Heart right ventricle (tissue), 16 donors: ENCODE measurements at regions not wholly inside any gene's neighbourhood (a gene's known extent, or its start where the extent isn't known, plus 50 kb on each side); places are given as distances from the start of the nearest gene placed in this dataset.

Experiments
- ATAC-seq, 8 donors: fragments of 200-7000 bp; cut with Tn5 transposase; one replicate each; pipeline ENCODE4 v1.9.1; 2020; ENCODE audit warnings: mild to moderate bottlenecking in 8 of 8, moderate library complexity in 8 of 8, moderate number of reproducible peaks in 1 of 8
- DNase-seq, 2 donors: peaks; one replicate each; pipeline ENCODE4 v3.0.0-alpha.2; 2020
- H3K27ac ChIP-seq, 10 donors: fragments of 200-600 bp; sonication (generic) in 2 of 10; one replicate each; pipeline versions ENCODE4 v1.5.0 to v1.8.0; 2020 to 2022; ENCODE audit warnings: mild to moderate bottlenecking in 3 of 10
- H3K27me3 ChIP-seq, 7 donors: fragments of 200-600 bp; one replicate each; pipeline ENCODE4 v1.8.0; 2021 to 2022; ENCODE audit warnings: mild to moderate bottlenecking in 2 of 7
- H3K36me3 ChIP-seq, 9 donors: fragments of 200-600 bp; sonication (generic) in 1 of 9; one replicate each; pipeline versions ENCODE4 v1.5.0 to v1.8.0; 2020 to 2022; ENCODE audit warnings: mild to moderate bottlenecking in 2 of 9
- H3K4me1 ChIP-seq, 9 donors: fragments of 200-600 bp; sonication (generic) in 1 of 9; one replicate each; pipeline versions ENCODE4 v1.5.0 to v1.8.0; 2020 to 2022; ENCODE audit warnings: mild to moderate bottlenecking in 4 of 9
- H3K4me3 ChIP-seq, 10 donors: fragments of 200-600 bp; sonication (generic) in 2 of 10; one replicate each; pipeline versions ENCODE4 v1.5.0 to v1.8.0; 2020 to 2022; ENCODE audit warnings: mild to moderate bottlenecking in 7 of 10, moderate library complexity in 2 of 10
- H3K9me3 ChIP-seq, 11 donors: fragments of 200-600 bp in 10 of 11; sonication (generic) in 2 of 11; one replicate each; pipeline versions ENCODE4 v1.5.0 to v1.8.0; 2013 to 2022; ENCODE audit warnings: mild to moderate bottlenecking in 2 of 11, control low read depth in 1 of 11, moderate library complexity in 1 of 11
- WGBS, 2 donors: extraction: QIAGEN DNeasy Blood & Tissue Kit; methylation state at CpG; one replicate each; pipeline ENCODE4 v1.1.7; 2013; ENCODE audit warnings: inconsistent platforms in 1 of 2; 5-methylcytosine and 5-hydroxymethylcytosine counted together
- intact Hi-C, 10 donors: fragments of 100-400 bp; cut with DNase I; formaldehyde crosslinking; loops; one replicate each; pipeline versions ENCODE4 v1.11.1 to v1.14.2; 2022
- TF ChIP-seq, protein P1 (sequence below), 9 donors: fragments of 200-600 bp; sonication (generic) in 2 of 9; IDR thresholded peaks; one replicate each; pipeline versions ENCODE4 v1.5.0 to v1.8.0; 2021 to 2022; ENCODE audit warnings: antibody characterized with exemption in 9 of 9, mild to moderate bottlenecking in 5 of 9, moderate library complexity in 1 of 9
- donor health status: Arrhythmogenic right ventricular cardiomyopathy.
- donor health status: ischemic (EF 13 %, LVEDD 7.1; RV severe dilation, severe dysfunction).
- donor health status: healthy with polysubstance abuse.
- donor health status: DM: no; HTN: yes; CAD: no.
- donor health status: DM: no; HTN: no; CAD: no.
- donor health status: ischemic (EF 25% LVEDD 6.9; RV normal size, moderate dysfunction).
- donor health status: ischemic (EF 25% LVEDD 5.7; RV mildly dilated, moderate dysfunction).
- donor health status: healthy.
- donor health status: DM: yes; HTN: yes; CAD: no.
- donor health status: Ischemic cardiomyopathy.
- donor health status: ischemic (EF 35%, LVEDD 5.7; RV mildly dilated, moderate dysfunction).
- donor health status: nonischemic (EF 11% LVEDD 7.7; RV severe dilation, severe dysfunction).
- donor health status: DM: yes; HTN: yes; CAD: no.
- donor health status: PGD.
- donor health status: ischemic (EF 29% LVEDD 5.4; RV normal size, mild dysfunction).
- donor health status: nonischemic (EF 23%, LVEDD 6.1; RV moderate dilation, normal function).

- TF ChIP-seq, protein P1, sequence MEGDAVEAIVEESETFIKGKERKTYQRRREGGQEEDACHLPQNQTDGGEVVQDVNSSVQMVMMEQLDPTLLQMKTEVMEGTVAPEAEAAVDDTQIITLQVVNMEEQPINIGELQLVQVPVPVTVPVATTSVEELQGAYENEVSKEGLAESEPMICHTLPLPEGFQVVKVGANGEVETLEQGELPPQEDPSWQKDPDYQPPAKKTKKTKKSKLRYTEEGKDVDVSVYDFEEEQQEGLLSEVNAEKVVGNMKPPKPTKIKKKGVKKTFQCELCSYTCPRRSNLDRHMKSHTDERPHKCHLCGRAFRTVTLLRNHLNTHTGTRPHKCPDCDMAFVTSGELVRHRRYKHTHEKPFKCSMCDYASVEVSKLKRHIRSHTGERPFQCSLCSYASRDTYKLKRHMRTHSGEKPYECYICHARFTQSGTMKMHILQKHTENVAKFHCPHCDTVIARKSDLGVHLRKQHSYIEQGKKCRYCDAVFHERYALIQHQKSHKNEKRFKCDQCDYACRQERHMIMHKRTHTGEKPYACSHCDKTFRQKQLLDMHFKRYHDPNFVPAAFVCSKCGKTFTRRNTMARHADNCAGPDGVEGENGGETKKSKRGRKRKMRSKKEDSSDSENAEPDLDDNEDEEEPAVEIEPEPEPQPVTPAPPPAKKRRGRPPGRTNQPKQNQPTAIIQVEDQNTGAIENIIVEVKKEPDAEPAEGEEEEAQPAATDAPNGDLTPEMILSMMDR (IDR thresholded peaks at IDR 0.05), result no peak
- intact Hi-C loops, result no loop called here
These were observed 209.7 kb upstream of the SP4 start for GRCh38 chr7:21218155-21218554.

DNA sequence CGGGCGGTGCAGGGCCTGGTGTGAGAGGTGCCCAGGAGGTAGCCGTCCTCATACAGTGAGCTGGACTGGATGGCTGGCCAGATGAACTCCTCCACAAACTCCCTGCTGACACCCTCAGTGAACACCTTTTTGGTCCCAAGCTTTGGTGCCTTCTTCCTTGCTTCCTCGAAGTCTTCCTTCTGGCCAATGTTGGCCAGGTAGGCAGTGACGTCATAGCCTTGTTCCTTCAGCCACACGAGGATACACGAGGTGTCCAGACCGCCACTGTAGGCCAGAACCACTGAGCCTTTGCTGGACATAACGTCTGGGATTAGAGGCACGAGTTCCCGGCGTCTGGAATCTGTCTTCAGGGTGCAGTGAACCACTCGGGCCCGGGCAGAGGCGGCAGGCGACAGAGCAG is 206.8 kb upstream of the SP4 start:
- H3K4me1 ChIP-seq, result no peaks in the 10 kb centered on the region
- DNase-seq, result no peak
- peaks cover 0 to 7% (median 0%) of the 10 kb centered on the region in 7 donors for H3K27me3 ChIP-seq
- no peak overlapping the region for H3K4me3 ChIP-seq
- H3K36me3 ChIP-seq, result no peaks in the 10 kb centered on the region
- ATAC-seq, result no peak
- TF ChIP-seq, protein P1 (IDR thresholded peaks at IDR 0.05), result no peak
- WGBS, 2 donors, result 84 to 86% methylated on average over 16 of the region's 16 CpGs
- intact Hi-C loops, result no loop called here
- H3K27ac ChIP-seq, result no peak overlapping the region
- H3K9me3 ChIP-seq, result no peaks in the 10 kb centered on the region

More at GRCh38 chr7:21218155-21218554, 209.7 kb upstream of the SP4 start:
- Histone ChIP-seq H3K4me3 (no peak overlapping the region), H3K4me1 (no peaks in the 10 kb centered on the region), H3K9me3 (no peaks in the 10 kb centered on the region), H3K27me3 (no peaks in the 10 kb centered on the region), H3K27ac (no peak overlapping the region), H3K36me3 (no peaks in the 10 kb centered on the region)
- WGBS, 2 donors, result 77 to 81% methylated on average over 2 of the region's 2 CpGs
- no peak for ATAC-seq
- DNase-seq, result no peak

DNA sequence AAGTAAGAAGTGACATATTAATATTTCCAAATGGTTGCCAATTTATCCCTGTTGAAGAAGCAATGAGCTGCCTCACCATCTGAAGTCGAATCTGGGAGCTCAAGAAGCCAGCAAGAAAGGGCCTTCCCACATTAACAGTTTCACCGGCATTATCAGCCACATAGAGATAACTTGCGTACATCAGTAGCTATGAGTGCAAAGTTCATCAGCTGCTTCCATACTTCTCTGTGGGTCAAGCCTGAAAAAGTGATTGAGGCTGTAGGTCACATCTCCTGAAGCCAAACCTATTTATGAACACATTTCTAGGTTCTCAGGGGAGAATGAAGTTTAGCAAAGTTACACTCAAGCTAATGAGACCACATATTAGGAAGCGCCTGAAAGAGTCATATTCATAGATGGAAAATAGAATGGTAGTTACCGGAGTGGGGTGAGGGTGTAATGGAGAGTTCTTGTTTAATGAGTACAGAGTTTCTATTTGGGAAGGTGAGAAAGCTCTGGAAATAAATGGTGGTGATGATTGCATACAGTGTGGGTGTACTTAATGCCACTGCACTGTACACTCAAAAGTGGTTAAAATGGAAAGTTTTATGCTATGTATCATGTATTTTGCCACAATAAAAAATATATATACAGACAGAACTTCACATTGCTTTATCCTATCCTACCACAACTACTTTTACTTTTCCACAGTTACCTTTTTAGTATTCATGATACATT is 189.3 kb upstream of the SP4 start:
- WGBS, 2 donors, result 53 to 59% methylated on average over 5 of the region's 5 CpGs
- H3K4me3 ChIP-seq, result no peak overlapping the region
- TF ChIP-seq, protein P1 (IDR thresholded peaks at IDR 0.05), result no peak
- H3K36me3 ChIP-seq, result no peaks in the 10 kb centered on the region
- peaks cover 0 to 30% (median 4%) of the 10 kb centered on the region in 7 donors for H3K27me3 ChIP-seq
- H3K4me1 ChIP-seq, result no peaks in the 10 kb centered on the region
- ATAC-seq, result no peak
- no peak for DNase-seq
- intact Hi-C loops, result no loop called here
- peaks cover 0 to under 1% (median 0%) of the 10 kb centered on the region in 11 donors for H3K9me3 ChIP-seq
- H3K27ac ChIP-seq, result no peak overlapping the region

DNA sequence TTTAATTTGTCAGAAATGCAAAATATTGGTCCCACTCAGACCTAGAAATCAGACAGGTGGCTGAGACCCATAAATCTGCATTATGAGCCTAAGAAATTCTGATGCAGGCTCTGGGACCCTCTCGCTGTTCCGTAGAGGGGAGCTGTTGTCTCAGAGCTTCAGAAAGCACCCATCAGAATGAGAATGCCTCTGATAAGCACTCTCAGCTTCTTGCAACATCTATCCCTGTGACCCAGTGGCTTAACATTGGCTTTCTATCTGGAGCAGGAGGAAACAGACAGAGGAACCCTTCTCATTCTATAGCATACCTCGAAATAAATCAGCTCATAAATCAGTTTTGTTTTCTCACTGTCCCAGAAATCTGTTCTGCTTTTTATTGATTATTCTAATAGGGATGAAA is 184.6 kb upstream of the SP4 start:
- ATAC-seq (no peak), DNase-seq (no peak)
- no peaks in the 10 kb centered on the region for H3K9me3 ChIP-seq
- no peaks in the 10 kb centered on the region for H3K36me3 ChIP-seq
- no peak overlapping the region for H3K4me3 ChIP-seq
- intact Hi-C loops, result loop anchor here in 1 of 10 donors (10.0 kb wide), 1 partner anchor 448 kb away; no protein-coding TSS in a partner anchor
- peaks cover 0 to 65% (median 21%) of the 10 kb centered on the region in 7 donors for H3K27me3 ChIP-seq
- WGBS, 2 donors, result 36 to 44% methylated on average over 3 of the region's 3 CpGs
- H3K4me1 ChIP-seq, result no peaks in the 10 kb centered on the region
- no peak overlapping the region for H3K27ac ChIP-seq
- TF ChIP-seq, protein P1 (IDR thresholded peaks at IDR 0.05), result no peak
